ENCODE measurements at regions not wholly inside any gene's neighbourhood (a gene's known extent, or its start where the extent isn't known, plus 50 kb on each side); places are given as distances from the start of the nearest gene placed in this dataset.

DNA sequence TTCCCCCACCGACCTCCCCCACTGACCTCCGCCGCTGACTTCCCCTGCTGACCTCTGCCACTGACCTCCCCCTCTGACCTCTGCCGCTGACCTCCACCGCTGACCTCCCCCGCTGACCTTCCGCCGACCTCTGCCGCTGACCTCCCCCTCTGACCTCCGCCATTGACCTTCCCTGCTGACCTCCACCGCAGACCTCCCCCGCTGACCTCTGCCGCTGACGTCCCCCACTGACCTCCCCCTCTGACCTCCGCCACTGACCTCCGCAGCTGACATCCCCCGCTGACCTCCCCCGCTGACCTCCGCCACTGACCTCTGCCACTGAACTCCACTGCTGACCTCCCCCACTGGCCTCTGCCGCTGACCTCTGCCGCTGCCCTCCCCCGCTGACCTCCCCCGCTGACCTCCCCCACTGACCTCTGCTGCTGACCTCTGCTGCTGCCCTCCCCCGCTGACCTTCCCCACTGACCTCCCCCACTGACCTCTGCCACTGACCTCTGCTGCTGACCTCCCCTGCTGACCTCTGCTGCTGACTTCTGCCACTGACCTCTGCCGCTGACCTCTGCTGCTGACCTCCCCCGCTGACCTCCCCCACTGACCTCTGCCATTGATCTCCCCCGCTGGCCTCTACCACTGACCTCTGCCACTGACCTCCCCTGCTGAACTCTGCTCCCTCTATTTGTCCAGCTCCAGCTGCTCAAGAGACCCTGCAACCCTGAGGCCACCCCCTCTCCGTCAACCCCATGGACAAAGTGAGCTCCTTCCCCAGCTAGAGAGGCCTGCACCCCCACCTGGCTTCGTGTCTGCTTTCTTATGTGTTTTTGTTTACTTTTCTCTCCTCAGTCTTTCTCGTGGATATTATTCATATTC is 91.4 kb upstream of the AFDN start:
- TF ChIP-seq EP300 (IDR thresholded peaks at IDR 0.05) (no peak), POLR2A (IDR thresholded peaks at IDR 0.05) (no peak), POLR2AphosphoS5 (IDR thresholded peaks at IDR 0.05) (no peak)
- TF ChIP-seq, protein P1, sequence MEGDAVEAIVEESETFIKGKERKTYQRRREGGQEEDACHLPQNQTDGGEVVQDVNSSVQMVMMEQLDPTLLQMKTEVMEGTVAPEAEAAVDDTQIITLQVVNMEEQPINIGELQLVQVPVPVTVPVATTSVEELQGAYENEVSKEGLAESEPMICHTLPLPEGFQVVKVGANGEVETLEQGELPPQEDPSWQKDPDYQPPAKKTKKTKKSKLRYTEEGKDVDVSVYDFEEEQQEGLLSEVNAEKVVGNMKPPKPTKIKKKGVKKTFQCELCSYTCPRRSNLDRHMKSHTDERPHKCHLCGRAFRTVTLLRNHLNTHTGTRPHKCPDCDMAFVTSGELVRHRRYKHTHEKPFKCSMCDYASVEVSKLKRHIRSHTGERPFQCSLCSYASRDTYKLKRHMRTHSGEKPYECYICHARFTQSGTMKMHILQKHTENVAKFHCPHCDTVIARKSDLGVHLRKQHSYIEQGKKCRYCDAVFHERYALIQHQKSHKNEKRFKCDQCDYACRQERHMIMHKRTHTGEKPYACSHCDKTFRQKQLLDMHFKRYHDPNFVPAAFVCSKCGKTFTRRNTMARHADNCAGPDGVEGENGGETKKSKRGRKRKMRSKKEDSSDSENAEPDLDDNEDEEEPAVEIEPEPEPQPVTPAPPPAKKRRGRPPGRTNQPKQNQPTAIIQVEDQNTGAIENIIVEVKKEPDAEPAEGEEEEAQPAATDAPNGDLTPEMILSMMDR (IDR thresholded peaks at IDR 0.05): no peak
